Ectodermal cell (in vitro differentiated cells): ENCODE measurements at regions not wholly inside any gene's neighbourhood (a gene's known extent, or its start where the extent isn't known, plus 50 kb on each side); places are given as distances from the start of the nearest gene placed in this dataset.

ENCODE experiments used
- H3K27ac ChIP-seq: 2 replicates; pipeline ENCODE4 v1.7.0; 2013; ENCODE audit warnings: mild to moderate bottlenecking, low read depth, low read length; ENCODE audit not compliant: insufficient read depth, poor library complexity, severe bottlenecking
- H3K27me3 ChIP-seq: 2 replicates; pipeline ENCODE4 v1.7.0; 2013; ENCODE audit warnings: mild to moderate bottlenecking, low read length; ENCODE audit not compliant: insufficient read depth, control insufficient read depth, poor library complexity, severe bottlenecking
- H3K36me3 ChIP-seq: one replicate; pipeline ENCODE4 v1.7.0; 2013; ENCODE audit warnings: low read length; ENCODE audit not compliant: control insufficient read depth, insufficient read depth
- H3K4me1 ChIP-seq: one replicate; pipeline ENCODE4 v1.7.0; 2013; ENCODE audit warnings: low read length; ENCODE audit not compliant: control insufficient read depth, insufficient read depth
- H3K4me3 ChIP-seq: 2 replicates; pipeline ENCODE4 v1.7.0; 2013; ENCODE audit warnings: low read depth, low read length, control low read depth; ENCODE audit not compliant: insufficient read depth
- H3K9me3 ChIP-seq: 2 replicates; pipeline ENCODE4 v1.7.0; 2013; ENCODE audit warnings: mild to moderate bottlenecking, low read length, moderate library complexity; ENCODE audit not compliant: control insufficient read depth
- WGBS, 2 experiments: methylation state at CpG; one replicate each; pipeline ENCODE4 v1.1.7; 2013; ENCODE audit warnings: missing lambda C conversion rate in 2 of 2; 5-methylcytosine and 5-hydroxymethylcytosine counted together

GRCh38 chr2:121003391-121003790, 267.7 kb downstream of the GLI2 start:
- WGBS, 2 experiments, result 90 to 92% methylated on average over 5 of the region's 5 CpGs

DNA sequence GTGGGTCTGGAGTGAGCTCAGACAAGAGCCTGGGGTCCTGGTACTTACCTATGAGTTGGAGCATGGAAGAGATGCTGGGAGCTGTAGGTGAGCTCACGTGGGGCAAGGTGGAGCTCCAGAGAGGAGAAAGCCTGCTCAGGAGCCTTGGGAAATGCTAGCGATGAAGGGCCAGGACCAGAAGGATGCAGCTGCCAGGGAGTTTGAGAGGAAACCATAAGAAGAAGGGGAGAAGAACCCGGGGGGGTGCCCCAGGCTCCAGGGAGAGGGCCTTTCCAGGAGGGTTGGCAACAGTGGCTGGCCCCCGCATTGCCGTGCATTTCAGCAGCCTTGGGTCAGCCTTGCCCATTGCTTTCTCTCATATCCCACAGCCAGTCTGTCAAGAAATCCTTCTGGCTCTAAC, 268.7 kb downstream of the GLI2 start:
- H3K27me3 ChIP-seq, result no peaks in the 10 kb centered on the region
- WGBS, 2 experiments, result 81 to 82% methylated on average over 5 of the region's 5 CpGs
- no peaks in the 10 kb centered on the region for H3K36me3 ChIP-seq
- no peak overlapping the region for H3K27ac ChIP-seq
- H3K9me3 ChIP-seq, result no peaks in the 10 kb centered on the region
- no peak overlapping the region for H3K4me3 ChIP-seq
- H3K4me1 ChIP-seq, result no peaks in the 10 kb centered on the region

More at GRCh38 chr2:121003391-121003790, 267.7 kb downstream of the GLI2 start:
- no peaks in the 10 kb centered on the region for H3K4me1 ChIP-seq
- H3K4me3 ChIP-seq, result no peak overlapping the region
- no peaks in the 10 kb centered on the region for H3K27me3 ChIP-seq
- H3K27ac ChIP-seq, result no peak overlapping the region
- no peaks in the 10 kb centered on the region for H3K9me3 ChIP-seq
- H3K36me3 ChIP-seq, result no peaks in the 10 kb centered on the region

DNA sequence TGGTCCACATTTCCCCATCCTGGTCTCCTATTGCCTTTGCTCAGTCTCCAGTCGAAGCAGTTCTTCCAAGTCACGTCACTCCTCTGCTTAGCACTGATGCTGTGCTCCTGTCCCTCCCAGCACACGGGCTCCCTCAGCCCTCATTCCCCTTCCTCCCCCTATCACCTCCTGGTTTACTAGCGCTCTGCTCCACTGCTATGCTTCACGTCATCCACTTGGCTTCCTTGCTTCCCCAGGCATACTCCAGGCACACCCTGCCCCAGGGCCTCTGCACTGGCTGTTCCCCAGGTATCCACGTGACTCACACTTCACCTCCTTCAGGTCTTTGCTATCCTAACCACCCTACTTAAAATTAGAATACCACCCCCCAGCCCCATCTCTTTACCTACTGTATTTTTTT, 269.3 kb downstream of the GLI2 start:
- no peak overlapping the region for H3K27ac ChIP-seq
- no peak overlapping the region for H3K4me3 ChIP-seq
- 82 to 86% methylated on average over 6 of the region's 6 CpGs for WGBS, 2 experiments
- H3K9me3 ChIP-seq, result no peaks in the 10 kb centered on the region
- no peaks in the 10 kb centered on the region for H3K27me3 ChIP-seq
- H3K4me1 ChIP-seq, result no peaks in the 10 kb centered on the region
- no peaks in the 10 kb centered on the region for H3K36me3 ChIP-seq

GRCh38 chr2:121005453-121005852, 269.8 kb downstream of the GLI2 start:
- no peaks in the 10 kb centered on the region for H3K36me3 ChIP-seq
- WGBS, 2 experiments, result 85 to 91% methylated on average over 3 of the region's 3 CpGs
- no peaks in the 10 kb centered on the region for H3K4me1 ChIP-seq
- no peak overlapping the region for H3K27ac ChIP-seq
- H3K27me3 ChIP-seq, result no peaks in the 10 kb centered on the region
- no peak overlapping the region for H3K4me3 ChIP-seq
- H3K9me3 ChIP-seq, result no peaks in the 10 kb centered on the region

DNA sequence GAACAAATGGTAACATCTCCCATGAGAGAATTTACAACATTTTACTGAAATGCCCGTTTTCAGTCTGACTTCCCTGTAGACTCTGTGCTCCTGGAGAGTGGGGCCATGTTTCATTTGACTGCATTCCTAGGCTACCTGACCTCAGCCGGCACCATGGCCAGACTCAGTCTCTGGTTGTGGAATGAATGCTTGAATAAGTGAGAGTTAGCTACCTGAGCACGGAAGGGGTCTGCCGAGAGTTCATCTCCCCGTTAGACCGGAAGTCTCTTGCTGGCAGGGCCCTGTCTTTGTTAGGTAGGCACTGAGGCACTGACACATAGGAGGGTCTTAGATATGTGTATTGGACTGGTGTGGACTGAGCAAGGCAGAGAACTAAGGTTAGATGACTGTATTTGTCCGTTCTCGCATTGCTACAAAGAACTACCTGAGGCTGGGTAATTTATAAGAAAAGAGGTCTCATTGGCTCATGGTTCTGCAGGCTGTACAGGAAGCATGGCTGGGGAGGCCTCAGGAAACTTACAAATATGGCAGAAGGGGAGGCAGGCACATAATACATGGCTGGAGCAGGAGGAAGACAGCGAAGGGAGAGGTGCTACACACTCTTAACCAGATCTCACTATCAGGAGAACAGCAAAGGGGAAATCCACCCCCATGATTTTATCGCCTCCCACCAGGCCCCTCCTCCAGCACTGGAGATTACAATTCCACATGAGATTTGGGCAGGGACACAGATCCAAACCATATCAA, 271.2 kb downstream of the GLI2 start:
- no peak overlapping the region for H3K27ac ChIP-seq
- no peak overlapping the region for H3K4me3 ChIP-seq
- 89 to 91% methylated on average over 10 of the region's 10 CpGs for WGBS, 2 experiments
- no peaks in the 10 kb centered on the region for H3K27me3 ChIP-seq
- H3K4me1 ChIP-seq, result no peaks in the 10 kb centered on the region
- H3K36me3 ChIP-seq, result no peaks in the 10 kb centered on the region
- no peaks in the 10 kb centered on the region for H3K9me3 ChIP-seq

GRCh38 chr2:121007490-121007853, 271.8 kb downstream of the GLI2 start:
- no peaks in the 10 kb centered on the region for H3K9me3 ChIP-seq
- H3K4me1 ChIP-seq, result no peaks in the 10 kb centered on the region
- 85 to 92% methylated on average over 2 of the region's 2 CpGs for WGBS, 2 experiments
- no peak overlapping the region for H3K4me3 ChIP-seq
- no peaks in the 10 kb centered on the region for H3K27me3 ChIP-seq
- no peaks in the 10 kb centered on the region for H3K36me3 ChIP-seq
- no peak overlapping the region for H3K27ac ChIP-seq

DNA sequence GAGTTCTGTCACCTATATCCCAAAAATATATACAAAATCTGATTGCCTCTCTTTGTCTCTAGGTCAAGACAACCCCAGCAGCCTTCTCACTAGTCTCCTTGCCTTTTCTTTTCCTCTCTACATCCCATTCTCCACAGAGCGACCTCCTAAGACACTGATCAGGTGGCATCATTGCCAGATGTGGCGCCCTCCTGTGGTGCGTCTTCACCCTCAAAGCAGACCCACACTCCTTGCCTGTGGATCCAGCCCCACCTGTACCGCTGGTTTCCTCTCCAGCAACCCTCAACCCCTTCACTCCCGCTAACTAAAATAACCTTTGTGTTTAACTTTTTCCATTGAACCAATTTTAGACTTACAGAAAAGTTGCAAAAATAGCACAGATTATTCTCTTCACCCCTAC, 273.3 kb downstream of the GLI2 start:
- Histone ChIP-seq H3K27ac (no peak overlapping the region), H3K4me1 (no peaks in the 10 kb centered on the region), H3K9me3 (no peaks in the 10 kb centered on the region), H3K36me3 (no peaks in the 10 kb centered on the region), H3K27me3 (no peaks in the 10 kb centered on the region), H3K4me3 (no peak overlapping the region)
- WGBS, 2 experiments, result 55 to 61% methylated on average over 5 of the region's 5 CpGs

- Histone ChIP-seq H3K4me1 (no peaks in the 10 kb centered on the region), H3K4me3 (no peak overlapping the region), H3K9me3 (no peaks in the 10 kb centered on the region), H3K36me3 (no peaks in the 10 kb centered on the region), H3K27me3 (no peaks in the 10 kb centered on the region), H3K27ac (no peak overlapping the region)
Observed at GRCh38 chr2:121010998-121011397, 274.0 kb downstream of the TFCP2L1 start.

GRCh38 chr2:121014876-121015275, 270.1 kb downstream of the TFCP2L1 start:
- H3K4me1 ChIP-seq, result peaks cover 8% of the 10 kb centered on the region
- 97 to 98% methylated on average over 3 of the region's 3 CpGs for WGBS, 2 experiments
- H3K9me3 ChIP-seq, result no peaks in the 10 kb centered on the region
- no peaks in the 10 kb centered on the region for H3K27me3 ChIP-seq
- H3K4me3 ChIP-seq, result no peak overlapping the region
- no peak overlapping the region for H3K27ac ChIP-seq
- H3K36me3 ChIP-seq, result no peaks in the 10 kb centered on the region

GRCh38 chr2:121015971-121016485, 269.0 kb downstream of the TFCP2L1 start:
- Histone ChIP-seq H3K27ac (no peak overlapping the region), H3K27me3 (no peaks in the 10 kb centered on the region), H3K4me3 (no peak overlapping the region), H3K9me3 (no peaks in the 10 kb centered on the region), H3K4me1 (peaks cover 8% of the 10 kb centered on the region), H3K36me3 (no peaks in the 10 kb centered on the region)
- WGBS, 2 experiments, result 92 to 94% methylated on average over 7 of the region's 7 CpGs
